HCT116 (cell line): ENCODE measurements at regions not wholly inside any gene's neighbourhood (a gene's known extent, or its start where the extent isn't known, plus 50 kb on each side); places are given as distances from the start of the nearest gene placed in this dataset.

ENCODE experiments used
- ATAC-seq: fragments of 200-7000 bp; cut with Tn5 transposase; 2 replicates; pipeline ENCODE4 v1.9.1; 2020; ENCODE audit warnings: mild to moderate bottlenecking, moderate library complexity
- BruUV-seq: library from RNA; stranded (reverse); fragments of 400-500 nt; replicated peaks from 2 replicates; lab custom pipeline; 2021; lab: Mats Ljungman, UMichigan
- CTCF ChIA-PET: fragments of 300-600 bp; sonication (Branson Sonifier 250); formaldehyde crosslinking; loops from one replicate; lab custom pipeline; 2021; ENCODE audit warnings: antibody characterized with exemption; lab: Charles Lee
- POLR2A ChIA-PET: fragments of 300-600, 350-600 bp; sonication (Branson Sonifier 250); formaldehyde crosslinking; loops from one replicate; lab custom pipeline; 2021; ENCODE audit warnings: antibody characterized with exemption; lab: Charles Lee
- RAD21 ChIA-PET, 2 experiments: fragments of 300-600 bp; sonication (Branson Sonifier 250); formaldehyde crosslinking; loops; one replicate each; lab custom pipeline; 2023; ENCODE audit warnings: low total read pairs in 2 of 2; ENCODE audit not compliant: uncharacterized antibody in 2 of 2, unreplicated experiment in 2 of 2, low non-redundant PET in 1 of 2; lab: Charles Lee
- DNase-seq: peaks from one replicate; pipeline ENCODE4 v3.0.0-alpha.2; 2010; ENCODE audit warnings: low read depth, low spot score
- H2AFZ ChIP-seq: fragments of 200-600 bp; shearing (Covaris generic), sonication (generic); 2 replicates; pipeline ENCODE4 v1.6.1; 2017; ENCODE audit warnings: low read depth, mixed run types, mixed read lengths, antibody characterized with exemption, low read length; ENCODE audit not compliant: poor library complexity, severe bottlenecking
- H3K27ac ChIP-seq: 2 replicates; pipeline ENCODE4 v1.5.1; 2012; ENCODE audit warnings: low read depth, low read length
- H3K27me3 ChIP-seq: fragments of 200-600 bp; sonication (generic); 2 replicates; pipeline ENCODE4 v1.6.1; 2016; ENCODE audit warnings: mixed run types, low read length, mixed read lengths; ENCODE audit not compliant: insufficient read depth
- H3K36me3 ChIP-seq, 2 experiments: fragments of 200-500 bp in 1 of 2; fragments of 200-600 bp in 1 of 2; sonication (Bioruptor generic) in 1 of 2; sonication (generic) in 1 of 2; 2 replicates each; pipeline versions ENCODE4 v1.5.1 to v1.6.1; 2014 to 2016; ENCODE audit warnings: low read length in 2 of 2, inconsistent platforms in 1 of 2, mixed read lengths in 1 of 2, mixed run types in 1 of 2; ENCODE audit not compliant: insufficient read depth in 2 of 2, control insufficient read depth in 1 of 2
- H3K4me1 ChIP-seq, 2 experiments: fragments of 200-600 bp in 1 of 2; sonication (generic) in 1 of 2; 2 replicates each; pipeline versions ENCODE4 v1.5.1 to v1.6.1; 2012 to 2017; ENCODE audit warnings: low read length in 2 of 2, inconsistent platforms in 1 of 2, mild to moderate bottlenecking in 1 of 2, mixed read lengths in 1 of 2, mixed run types in 1 of 2, moderate library complexity in 1 of 2; ENCODE audit not compliant: insufficient read depth in 2 of 2, control insufficient read depth in 1 of 2
- H3K4me2 ChIP-seq: fragments of 200-600 bp; sonication (generic); 2 replicates; pipeline ENCODE4 v1.6.1; 2017; ENCODE audit warnings: mixed run types, low read length, mixed read lengths
- H3K4me3 ChIP-seq, 2 experiments: fragments of 200-600 bp in 1 of 2; sonication (generic) in 1 of 2; replicated peaks in 1 of 2; 2 replicates each; pipeline ENCODE4 v1.5.1; 2011 to 2016; ENCODE audit warnings: low read length in 2 of 2, control low read depth in 1 of 2, low read depth in 1 of 2, mild to moderate bottlenecking in 1 of 2, mixed read lengths in 1 of 2, mixed run types in 1 of 2
- H3K79me2 ChIP-seq: fragments of 200-600 bp; sonication (generic); 2 replicates; pipeline ENCODE4 v1.6.1; 2017; ENCODE audit warnings: mild to moderate bottlenecking, mixed run types, low read length, moderate library complexity, mixed read lengths; ENCODE audit not compliant: insufficient read depth
- H3K9ac ChIP-seq: fragments of 200-600 bp; sonication (generic); 2 replicates; pipeline ENCODE4 v1.6.1; 2016; ENCODE audit warnings: low read length, mixed read lengths
- H3K9me2 ChIP-seq: fragments of 200-600 bp; sonication (generic), shearing (Covaris generic); 2 replicates; pipeline ENCODE4 v1.6.1; 2017; ENCODE audit warnings: mixed run types, mild to moderate bottlenecking, moderate library complexity; ENCODE audit not compliant: insufficient read depth
- H3K9me3 ChIP-seq, 2 experiments: fragments of 200-500 bp in 1 of 2; fragments of 200-600 bp in 1 of 2; sonication (Bioruptor generic) in 1 of 2; sonication (generic) in 1 of 2; 2 replicates each; pipeline ENCODE4 v1.6.1; 2014 to 2017; ENCODE audit warnings: low read length in 2 of 2, mixed read lengths in 2 of 2, inconsistent platforms in 1 of 2, low read depth in 1 of 2, mild to moderate bottlenecking in 1 of 2, mixed run types in 1 of 2, moderate library complexity in 1 of 2; ENCODE audit not compliant: control insufficient read depth in 1 of 2, insufficient read depth in 1 of 2
- H4K20me1 ChIP-seq: fragments of 200-600 bp; sonication (generic), shearing (Covaris generic); 2 replicates; pipeline ENCODE4 v1.6.1; 2017; ENCODE audit warnings: mixed run types, mild to moderate bottlenecking, moderate library complexity; ENCODE audit not compliant: insufficient read depth
- CTCF ChIP-seq, 3 experiments: fragments of 200-600 bp in 1 of 3; sonication (generic) in 1 of 3; IDR thresholded peaks in 2 of 3; conservative IDR thresholded peaks in 1 of 3; 2 replicates each; pipeline ENCODE4 v1.5.1; 2012 to 2017; ENCODE audit warnings: low read depth in 2 of 3, low read length in 2 of 3, antibody characterized with exemption in 1 of 3, borderline replicate concordance in 1 of 3, control low read depth in 1 of 3, mild to moderate bottlenecking in 1 of 3, mixed read lengths in 1 of 3, mixed run types in 1 of 3, moderate library complexity in 1 of 3; ENCODE audit not compliant: insufficient read depth in 1 of 3
- EGR1 ChIP-seq: IDR thresholded peaks from 2 replicates; pipeline ENCODE4 v1.6.1; 2012; ENCODE audit warnings: low read depth
- ELF1 ChIP-seq: IDR thresholded peaks from 2 replicates; pipeline ENCODE4 v1.6.1; 2012; ENCODE audit warnings: low read depth, borderline replicate concordance
- EZH2phosphoT487 ChIP-seq: fragments of 200-600 bp; IDR thresholded peaks from 2 replicates; pipeline ENCODE4 v1.6.1; 2018; ENCODE audit warnings: antibody characterized with exemption, borderline replicate concordance
- FOSL1 ChIP-seq: IDR thresholded peaks from 2 replicates; pipeline ENCODE4 v1.6.1; 2012; ENCODE audit warnings: low read depth
- JUND ChIP-seq: IDR thresholded peaks from 2 replicates; pipeline ENCODE4 v1.6.1; 2012
- RAD21 ChIP-seq: IDR thresholded peaks from 2 replicates; pipeline ENCODE4 v1.6.1; 2012; ENCODE audit warnings: low read depth, mild to moderate bottlenecking
- SIN3A ChIP-seq: IDR thresholded peaks from 2 replicates; pipeline ENCODE4 v1.6.1; 2012; ENCODE audit warnings: low read depth
- SP1 ChIP-seq: IDR thresholded peaks from 2 replicates; pipeline ENCODE4 v1.6.1; 2012; ENCODE audit warnings: low read depth
- YY1 ChIP-seq: IDR thresholded peaks from 2 replicates; pipeline ENCODE4 v1.6.1; 2011; ENCODE audit warnings: low read length, low read depth, moderate library complexity, mild to moderate bottlenecking; ENCODE audit not compliant: insufficient replicate concordance; ENCODE audit errors: extremely low read depth
- ZFX ChIP-seq: fragments of 450-650 bp; IDR thresholded peaks from 2 replicates; pipeline ENCODE4 v1.6.1; 2017
- ZNF274 ChIP-seq: fragments of 200-500 bp; sonication (Bioruptor generic); IDR thresholded peaks from 2 replicates; pipeline ENCODE4 v1.6.1; 2014; ENCODE audit warnings: mild to moderate bottlenecking, low read depth, low read length, inconsistent platforms
- intact Hi-C: fragments of 100-400 bp; cut with micrococcal nuclease; formaldehyde crosslinking; loops from 2 replicates; pipeline ENCODE4 v1.10.0; 2022

GRCh38 chr3:148540851-148541250 lies 156.9 kb upstream of the AGTR1 start:
- RAD21 ChIA-PET = no interaction called here
- POLR2A ChIA-PET = no interaction called here
- intact Hi-C loops = no loop called here

More at GRCh38 chr3:148540851-148541250, 156.9 kb upstream of the AGTR1 start:
- Histone ChIP-seq H3K27ac (no peak overlapping the region), H3K4me1 (no peaks in the 10 kb centered on the region), H3K9ac (no peak overlapping the region), H3K9me3 (no peaks in the 10 kb centered on the region), H3K4me3 (no peak overlapping the region), H3K4me2 (no peak overlapping the region), H3K79me2 (no peaks in the 10 kb centered on the region), H4K20me1 (no peaks in the 10 kb centered on the region), H3K27me3 (no peaks in the 10 kb centered on the region), H3K36me3 (no peaks in the 10 kb centered on the region), H3K9me2 (no peaks in the 10 kb centered on the region), H2AFZ (no peak overlapping the region)
- CTCF ChIA-PET = no interaction called here
- no TSS peak for BruUV-seq
- no peak for DNase-seq
- no peak for TF ChIP-seq JUND
- no peak for TF ChIP-seq YY1
- TF ChIP-seq RAD21 = no peak
- no peak for TF ChIP-seq EZH2phosphoT487
- TF ChIP-seq CTCF (IDR thresholded peaks at IDR 0.05 in 2 of 3, conservative IDR thresholded peaks at IDR 0.05 in 1 of 3; ENCODE audit: borderline replicate concordance in 1 of 3, insufficient read depth in 1 of 3, low read depth in 2 of 3, low read length in 2 of 3) = no peak
- no peak for TF ChIP-seq ELF1
- TF ChIP-seq SIN3A = no peak
- no peak for TF ChIP-seq FOSL1
- no peak for TF ChIP-seq EGR1
- TF ChIP-seq ZFX = no peak
- no peak for TF ChIP-seq SP1
- no peak for TF ChIP-seq ZNF274
- no peak for ATAC-seq
